HG02588 (cell line): ENCODE measurements at regions not wholly inside any gene's neighbourhood (a gene's known extent, or its start where the extent isn't known, plus 50 kb on each side); places are given as distances from the start of the nearest gene placed in this dataset.
"Not testable (repeated sequence)": the region's sequence is repeated elsewhere in the genome, so short reads cannot be mapped to it uniquely, and the experiment has no call there.

Experiments
- ATAC-seq: cut with Tn5 transposase; IDR thresholded peaks from one replicate; pipeline ENCODE4 v1.9.1; 2021; ENCODE audit warnings: mild to moderate bottlenecking, moderate library complexity; ENCODE audit not compliant: unreplicated experiment

DNA sequence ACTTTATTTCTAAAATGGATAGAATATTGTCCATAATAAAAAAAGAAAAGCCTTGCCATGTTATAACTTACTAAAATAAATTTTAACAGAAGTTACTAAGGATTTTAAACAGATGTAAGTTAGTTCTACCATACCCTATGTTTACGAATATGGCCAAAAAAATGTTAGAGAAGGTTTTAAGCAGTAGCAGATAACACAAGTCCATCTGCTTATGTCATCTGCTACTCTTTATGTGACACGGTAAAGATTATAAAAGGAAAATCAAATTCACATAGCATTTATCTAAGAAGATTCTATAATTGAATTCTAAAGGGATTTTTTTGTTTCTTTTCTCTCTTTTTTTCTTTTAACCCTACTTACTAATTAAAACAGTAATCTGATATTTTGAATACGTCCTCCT, 114.2 kb upstream of the MIR17HG start:
- no peak for ATAC-seq

DNA sequence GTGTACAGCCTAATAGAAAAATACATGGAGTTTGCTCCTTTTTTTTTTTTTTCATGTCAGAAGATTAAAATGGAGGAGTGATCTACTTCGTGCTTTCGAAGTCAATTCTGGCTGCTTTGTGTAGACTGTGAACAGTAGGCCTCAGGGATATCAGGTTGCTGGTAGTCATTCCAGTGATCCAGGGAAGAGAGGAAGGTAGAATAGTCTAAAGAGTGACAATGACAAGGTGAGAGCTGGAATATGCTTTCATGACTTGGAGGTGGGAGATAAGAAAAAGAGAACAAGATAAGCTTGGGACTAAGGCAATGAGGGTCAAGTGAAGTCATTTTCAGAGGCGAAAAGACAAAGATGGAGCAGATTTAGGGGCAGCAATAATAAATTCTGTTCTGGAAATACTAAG, 111.3 kb upstream of the MIR17HG start:
- no peak for ATAC-seq

DNA sequence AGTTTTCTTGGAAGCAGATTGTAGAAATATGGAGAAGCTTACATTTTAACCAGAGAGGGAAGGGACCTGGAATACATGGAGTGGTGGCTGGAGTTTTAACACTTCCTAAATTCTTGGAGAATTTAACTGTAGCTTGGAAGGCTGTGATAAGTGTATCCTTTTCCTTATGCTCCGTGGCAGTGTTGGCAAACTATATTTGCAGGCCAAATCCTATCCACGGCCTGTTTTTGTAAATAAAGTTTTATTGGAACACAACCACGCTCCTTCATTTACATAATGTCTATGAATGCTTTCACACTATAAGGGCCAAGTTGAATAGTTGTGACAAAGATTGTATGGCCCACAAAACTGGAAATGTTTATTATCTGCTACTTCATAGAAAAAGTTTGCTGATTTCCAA, 110.6 kb upstream of the MIR17HG start:
- no peak for ATAC-seq

DNA sequence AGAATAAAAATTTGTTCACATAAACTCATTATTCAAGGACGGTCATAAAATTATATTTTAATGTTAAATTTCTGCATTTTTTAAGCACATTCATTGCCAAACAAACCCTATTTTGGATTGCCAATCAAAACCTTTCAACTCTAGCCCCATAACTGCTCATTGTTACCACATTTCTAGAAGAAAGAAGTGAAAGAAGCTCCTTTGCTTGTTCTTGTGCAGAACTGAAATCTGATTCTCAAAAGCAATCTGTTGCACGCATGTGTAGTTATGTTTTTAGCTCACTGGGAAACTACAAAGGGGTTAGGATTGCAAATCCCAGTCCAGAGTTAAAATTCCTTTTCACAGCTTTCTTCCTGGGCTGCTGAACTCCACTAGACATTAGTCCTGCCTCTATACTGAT, 109.5 kb upstream of the MIR17HG start:
- ATAC-seq = no peak

DNA sequence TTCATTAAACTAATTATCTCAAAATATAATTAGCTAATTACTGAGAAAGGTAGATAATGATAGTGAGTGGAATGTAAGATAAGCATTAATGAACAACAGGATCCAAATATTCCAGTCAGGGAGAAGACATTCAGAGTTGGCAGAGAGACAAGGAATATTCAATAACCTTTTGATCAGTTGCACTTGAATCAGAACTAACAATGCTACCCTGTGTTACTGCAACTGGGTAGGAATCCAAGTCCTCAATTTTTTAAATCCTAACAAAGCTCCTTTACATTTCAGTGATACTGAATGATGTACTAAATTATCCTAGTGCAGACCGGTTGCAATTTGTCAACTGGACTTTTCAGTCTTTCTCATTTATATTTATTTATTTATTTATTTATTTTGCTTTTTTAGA, 107.1 kb upstream of the MIR17HG start:
- ATAC-seq = no peak

DNA sequence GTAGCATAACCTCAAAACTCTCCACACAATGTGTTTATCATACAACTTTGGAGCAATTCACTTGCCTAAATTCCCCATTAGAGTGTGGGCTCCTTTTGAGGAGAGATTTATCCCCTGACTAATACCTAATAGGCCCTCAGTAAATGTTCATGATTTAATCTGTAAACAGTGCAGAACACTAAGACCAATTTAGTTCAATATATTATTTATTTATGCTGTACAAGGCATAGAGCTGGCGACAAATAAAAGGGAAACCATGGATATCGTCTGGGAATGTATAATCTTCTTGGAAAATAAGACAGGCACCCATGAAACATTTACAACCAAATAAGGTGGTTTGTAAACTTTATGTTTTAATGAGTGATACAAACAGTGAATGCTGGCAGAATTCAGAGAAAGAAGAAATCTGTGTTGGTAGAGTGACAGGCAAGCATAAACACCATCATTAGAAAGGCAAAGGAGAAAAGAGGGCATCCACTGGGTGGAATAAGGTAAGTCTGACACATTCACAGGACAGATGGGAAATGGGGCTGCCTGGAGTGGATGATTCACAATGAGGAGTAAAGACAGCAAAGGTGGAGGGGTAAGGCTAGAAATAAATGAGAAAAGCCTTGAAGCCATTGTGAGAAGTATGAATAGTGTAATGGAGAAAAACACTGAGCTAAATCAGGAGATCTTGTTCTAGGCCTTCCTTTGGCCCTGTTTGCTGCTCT, 106.1 kb upstream of the MIR17HG start:
- no peak for ATAC-seq

DNA sequence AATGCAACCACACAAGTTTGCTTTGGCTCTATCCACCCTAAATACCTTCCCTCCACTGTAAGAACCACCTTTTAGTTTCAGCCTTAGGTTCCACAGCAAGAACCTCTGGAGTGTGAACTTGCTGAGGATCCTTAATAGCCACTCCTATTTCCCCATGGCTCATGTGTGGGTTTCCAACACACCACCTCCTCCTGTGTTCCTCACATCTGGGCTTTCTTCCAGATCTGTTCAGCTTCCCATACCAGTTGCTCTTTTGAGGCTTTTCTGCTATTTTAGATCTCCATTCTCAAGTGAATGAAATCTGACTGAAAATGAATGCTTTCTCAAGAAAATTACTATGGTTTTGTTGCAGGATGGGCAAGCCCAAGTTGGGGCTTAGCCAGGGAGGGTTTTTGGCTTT, 104.8 kb upstream of the MIR17HG start:
- no peak for ATAC-seq

DNA sequence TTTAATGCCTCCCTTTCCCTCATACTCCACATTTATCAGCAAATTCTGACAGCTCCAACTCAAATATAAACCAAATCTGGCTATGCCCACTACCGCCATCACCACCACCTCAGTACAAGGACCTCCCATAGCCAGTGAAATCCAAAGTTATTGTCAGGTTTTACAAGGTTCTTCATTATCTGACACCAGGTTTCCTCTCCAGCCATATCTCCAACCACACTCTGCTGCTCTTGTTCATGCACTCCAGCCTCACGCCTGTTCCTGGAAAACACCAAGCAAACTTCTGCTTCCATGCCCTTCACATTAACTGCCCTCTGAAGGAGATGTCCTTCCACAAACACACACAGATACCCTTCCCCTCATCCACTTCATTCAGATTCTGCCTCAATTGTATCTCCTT, 102.2 kb upstream of the MIR17HG start:
- ATAC-seq = no peak

DNA sequence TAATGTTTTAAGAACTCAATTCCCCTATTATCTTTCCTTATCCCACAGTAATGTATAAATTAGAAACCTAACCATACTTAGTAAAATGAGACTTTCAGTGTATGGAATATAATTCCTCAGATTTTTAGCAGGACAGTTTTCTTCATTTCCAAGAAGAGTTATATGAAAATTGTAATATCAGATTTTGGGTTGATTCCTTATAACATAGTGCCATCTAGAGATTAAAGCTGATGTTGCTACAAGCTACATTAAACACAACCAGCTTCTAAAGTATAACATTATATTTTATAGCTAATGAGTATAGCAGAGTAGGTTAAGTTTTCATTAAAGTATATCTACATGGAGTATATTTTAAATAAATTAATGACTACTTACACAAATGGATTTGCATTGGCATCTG, 99.7 kb upstream of the MIR17HG start:
- ATAC-seq = no peak

DNA sequence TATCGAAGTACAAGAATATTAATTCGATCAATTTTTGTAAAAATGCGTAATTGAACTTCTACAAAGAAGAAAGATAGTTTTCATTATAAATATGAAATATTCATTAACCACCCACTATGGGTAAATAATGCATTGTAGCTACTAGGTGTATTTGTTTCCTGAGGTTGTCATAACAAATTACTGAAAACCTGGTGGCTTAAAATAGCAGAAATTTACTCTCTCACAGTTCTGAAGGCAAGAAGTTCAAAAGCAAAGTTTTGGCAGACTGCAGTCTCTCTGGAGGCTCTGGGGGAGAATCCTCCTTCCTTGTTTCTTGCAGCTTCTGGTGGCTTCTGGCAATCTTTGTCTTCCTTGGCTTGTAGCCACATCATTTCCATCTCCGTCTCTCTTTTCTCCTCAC, 99.2 kb upstream of the MIR17HG start:
- no peak for ATAC-seq

DNA sequence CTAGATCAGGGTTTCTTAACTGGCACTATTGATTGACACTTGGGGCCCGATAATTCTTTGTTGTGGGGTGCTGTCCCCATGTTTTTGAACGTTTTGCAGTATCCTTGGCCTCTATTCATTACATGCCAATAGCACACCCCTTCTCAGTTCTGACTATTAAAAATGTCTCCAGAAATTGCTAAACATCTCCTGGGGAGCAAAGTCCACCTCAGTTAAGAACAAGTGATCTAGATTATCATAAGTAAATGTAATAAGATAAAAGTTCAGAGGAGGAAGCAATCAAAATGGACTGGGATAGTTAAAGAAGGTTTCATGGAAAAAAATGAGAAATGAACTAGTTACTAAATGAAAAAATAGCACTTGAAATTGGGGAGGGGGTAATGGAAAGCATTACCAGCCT, 98.1 kb upstream of the MIR17HG start:
- ATAC-seq = no peak

DNA sequence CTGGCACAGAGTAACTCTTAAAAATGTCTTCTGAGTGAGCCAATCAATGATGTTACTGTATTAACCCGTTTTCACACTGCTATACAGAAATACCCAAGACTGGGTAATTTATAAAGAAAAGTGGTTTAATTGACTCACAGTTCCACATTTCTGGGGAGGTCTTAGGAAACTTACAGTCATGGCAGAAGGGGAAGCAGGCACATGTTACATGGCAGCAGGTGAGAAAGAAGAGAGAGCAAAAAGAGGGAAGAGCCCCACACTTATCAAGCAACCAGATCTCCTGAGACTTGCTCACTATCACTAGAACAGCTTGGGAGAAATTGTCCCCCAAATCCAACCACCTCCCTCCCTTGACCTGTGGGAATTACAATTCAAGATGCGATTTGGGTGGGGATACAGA, 97.6 kb upstream of the MIR17HG start:
- no peak for ATAC-seq

DNA sequence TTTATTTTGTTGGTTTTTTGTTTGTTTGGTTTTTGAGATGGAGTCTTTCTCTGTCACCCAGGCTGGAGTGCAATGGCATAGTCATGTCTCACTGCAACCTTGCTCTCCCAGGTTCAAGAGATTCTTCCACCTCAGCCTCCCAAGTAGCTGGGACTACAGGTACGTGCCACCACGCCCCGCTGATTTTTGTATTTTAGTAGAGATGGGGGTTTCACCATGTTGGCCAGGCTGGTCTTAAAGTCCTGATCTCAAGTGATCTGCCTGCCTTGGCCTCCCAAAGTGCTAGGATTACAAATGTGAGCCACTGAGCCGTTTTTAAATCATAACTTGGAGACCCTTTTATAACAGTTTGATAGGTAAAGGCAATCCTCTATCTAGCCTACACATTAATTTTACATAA, 95.9 kb upstream of the MIR17HG start:
- not testable (repeated sequence) for ATAC-seq

DNA sequence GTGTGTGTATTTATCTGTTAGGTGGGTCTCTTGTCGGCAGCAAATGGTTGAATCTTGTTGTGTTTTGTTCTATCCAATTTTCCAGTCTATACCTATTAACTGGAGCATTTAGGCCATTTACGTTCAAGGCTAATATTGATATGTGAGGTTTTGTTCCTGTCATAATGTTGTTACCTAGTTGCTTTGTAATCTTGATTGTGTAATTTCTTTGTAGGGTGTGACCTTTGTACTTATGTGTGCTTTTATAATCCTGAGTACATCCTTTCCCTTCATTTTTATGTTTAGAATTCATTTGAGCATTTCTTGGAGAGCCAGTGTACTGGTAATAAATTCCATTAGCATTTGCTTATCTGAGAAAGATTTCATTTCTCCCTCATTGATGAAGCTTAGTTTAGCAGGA, 83.0 kb upstream of the MIR17HG start:
- ATAC-seq = no peak

DNA sequence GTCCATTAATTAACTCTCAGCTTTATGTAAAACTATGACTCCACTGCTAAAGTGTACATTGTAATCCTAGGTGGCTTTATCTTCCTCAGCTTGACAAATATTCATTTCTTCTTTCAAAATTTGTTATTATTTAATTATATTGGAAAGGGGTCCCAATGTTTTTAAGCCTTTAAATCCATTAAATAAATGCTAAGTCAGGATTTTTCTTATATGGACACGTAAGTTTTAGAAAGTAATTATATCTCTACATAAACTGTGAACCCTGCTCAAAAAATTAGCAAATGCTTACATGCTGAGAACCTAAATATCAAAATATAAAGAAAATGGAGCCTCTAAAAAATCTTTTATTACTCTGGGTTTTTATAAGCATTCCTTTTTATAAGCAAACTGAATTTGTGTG, 78.2 kb upstream of the MIR17HG start:
- ATAC-seq = no peak

DNA sequence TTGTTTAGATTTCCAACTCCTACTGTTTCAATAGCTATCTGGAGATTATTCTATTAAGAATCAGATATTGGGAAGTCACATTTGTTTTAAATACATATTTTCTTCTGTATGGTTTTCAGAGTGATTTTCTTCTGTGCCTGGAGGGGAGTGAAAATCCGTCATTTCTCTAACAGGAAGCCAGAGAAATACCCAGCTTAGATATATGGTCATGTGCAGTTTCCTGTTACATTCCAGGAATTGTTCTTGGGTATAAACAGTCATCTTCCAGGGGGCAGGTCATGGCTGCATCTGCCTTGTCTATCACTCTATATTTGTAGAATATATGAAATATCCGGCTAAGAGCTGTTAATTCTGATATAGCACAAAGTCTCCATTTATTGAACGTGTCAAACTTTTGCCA, 77.5 kb upstream of the MIR17HG start:
- ATAC-seq = no peak

DNA sequence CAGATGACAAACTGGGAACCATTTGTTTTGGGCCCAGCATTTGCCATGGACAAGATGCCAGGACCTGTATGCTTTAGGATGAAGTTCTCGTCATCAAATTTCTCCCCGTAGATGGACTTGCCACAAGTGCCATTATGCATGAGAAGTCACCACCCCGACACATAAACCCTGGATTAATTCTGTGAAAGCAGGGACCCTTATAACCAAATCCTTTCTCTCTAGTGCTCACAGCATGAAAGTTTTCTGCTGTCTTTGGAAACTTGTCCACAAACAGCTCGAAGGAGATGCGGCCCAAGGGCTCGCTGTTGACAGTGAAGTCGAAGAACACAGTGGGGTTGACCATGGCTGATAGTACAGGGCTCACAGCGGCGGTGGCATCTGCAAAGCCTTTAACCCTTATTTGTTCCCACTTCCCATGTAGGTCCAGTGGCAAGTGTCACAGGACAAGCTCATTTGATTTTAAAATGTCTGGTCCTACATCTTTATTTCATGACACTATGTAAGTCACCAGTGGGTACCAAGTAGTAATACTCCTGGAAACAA, 75.2 kb upstream of the MIR17HG start:
- ATAC-seq = no peak

DNA sequence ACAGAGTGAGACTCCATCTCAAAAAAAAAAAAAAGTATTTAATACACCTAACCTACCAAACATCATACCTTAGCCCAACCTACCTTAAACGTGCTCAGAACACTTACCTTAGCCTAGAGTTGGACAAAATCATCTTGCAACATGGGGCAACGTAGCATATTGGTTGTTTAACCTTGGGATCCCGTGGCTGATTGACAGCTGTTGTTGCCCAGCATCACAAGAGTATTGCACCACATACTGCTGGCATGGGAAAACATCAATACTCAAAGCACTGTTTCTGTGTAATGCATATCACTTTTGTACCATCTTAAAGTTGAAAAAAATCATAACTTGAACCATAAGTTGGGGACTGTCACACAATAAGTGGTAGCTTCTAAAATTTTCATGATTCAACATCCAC, 73.8 kb upstream of the MIR17HG start:
- ATAC-seq = no peak

DNA sequence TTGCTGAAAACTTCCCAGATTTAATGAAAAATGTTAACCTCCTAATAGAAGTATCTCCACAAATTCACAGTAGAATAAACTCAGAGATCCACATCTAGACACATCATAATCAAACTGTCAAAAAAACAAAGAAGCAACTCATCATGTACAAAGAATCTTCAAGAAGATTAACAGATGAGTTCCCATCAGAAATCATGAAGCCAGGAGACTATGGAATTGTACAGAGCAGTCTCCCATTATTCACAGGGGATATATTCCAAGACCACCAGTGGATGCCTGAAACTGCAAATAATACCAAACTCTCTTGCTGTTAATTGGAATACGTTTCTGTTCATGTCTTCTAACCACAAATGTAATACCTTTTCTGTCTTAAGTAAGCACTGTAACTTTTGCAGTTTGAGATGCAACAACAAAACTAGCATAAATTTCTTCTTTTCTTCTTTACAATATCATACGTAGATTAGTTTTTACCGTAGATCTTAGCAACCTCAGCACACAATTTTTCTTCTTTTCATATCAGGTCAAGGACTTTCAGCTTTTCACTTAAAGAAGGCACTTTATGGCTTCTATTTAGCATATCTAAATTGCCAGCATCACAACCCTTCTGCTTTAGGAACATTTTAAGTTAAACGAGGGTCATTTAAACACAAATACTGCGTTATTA, 70.3 kb upstream of the MIR17HG start:
- ATAC-seq = no peak

DNA sequence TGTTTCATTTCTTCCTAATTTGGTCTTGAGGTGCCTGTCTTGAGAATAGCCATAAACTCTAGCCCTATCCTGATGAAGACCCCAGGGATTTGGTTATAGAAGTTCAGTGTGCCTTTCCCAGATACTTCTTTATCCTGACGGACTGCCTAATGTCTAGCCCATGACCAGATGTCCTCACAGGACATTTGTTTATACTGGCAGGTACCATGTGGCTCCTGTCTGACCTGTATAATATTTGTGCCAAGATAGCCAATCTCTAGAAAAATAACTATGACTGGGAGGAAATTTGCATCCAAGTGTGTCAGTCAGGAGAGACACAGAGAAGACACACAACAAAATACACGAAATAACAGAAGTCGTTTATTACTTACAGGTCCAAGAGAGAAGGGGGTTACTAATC, 69.2 kb upstream of the MIR17HG start:
- no peak for ATAC-seq

DNA sequence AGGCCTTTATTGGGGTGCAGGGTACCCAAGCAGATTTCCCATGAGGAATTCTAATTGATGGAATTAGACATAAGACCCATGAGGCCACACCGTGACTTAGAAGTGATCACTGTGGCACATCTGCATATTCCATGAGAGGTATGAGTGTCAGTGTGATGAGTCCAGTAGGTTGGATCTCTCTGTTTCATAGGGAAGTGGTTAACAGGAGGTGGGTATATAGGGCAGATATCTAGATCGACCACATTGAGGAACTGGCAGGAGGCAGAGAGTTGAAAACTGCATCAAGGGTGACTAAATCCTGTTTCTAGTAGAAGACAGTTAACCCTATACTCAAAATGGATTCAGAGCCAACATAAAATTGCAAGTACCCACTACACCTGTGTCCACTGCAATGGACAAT, 68.6 kb upstream of the MIR17HG start:
- ATAC-seq = no peak

DNA sequence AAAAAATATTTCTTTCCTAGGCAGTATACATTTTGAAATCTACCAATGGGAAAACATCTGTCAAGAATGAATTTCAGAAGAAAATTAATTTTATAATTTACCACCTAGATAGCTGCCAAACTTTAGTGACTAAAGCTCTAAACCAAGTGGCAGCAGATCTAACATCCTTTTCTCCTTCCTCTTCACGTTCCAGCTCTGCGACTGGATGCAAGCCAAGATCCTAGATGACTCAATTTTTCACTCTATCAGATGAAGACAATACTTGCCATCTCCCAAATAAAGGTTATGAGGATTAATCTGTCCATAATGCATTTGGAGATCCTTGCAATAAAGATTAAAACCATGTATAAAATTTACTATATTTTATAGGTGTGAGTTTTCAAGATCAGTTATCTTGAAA, 66.7 kb upstream of the MIR17HG start:
- no peak for ATAC-seq

DNA sequence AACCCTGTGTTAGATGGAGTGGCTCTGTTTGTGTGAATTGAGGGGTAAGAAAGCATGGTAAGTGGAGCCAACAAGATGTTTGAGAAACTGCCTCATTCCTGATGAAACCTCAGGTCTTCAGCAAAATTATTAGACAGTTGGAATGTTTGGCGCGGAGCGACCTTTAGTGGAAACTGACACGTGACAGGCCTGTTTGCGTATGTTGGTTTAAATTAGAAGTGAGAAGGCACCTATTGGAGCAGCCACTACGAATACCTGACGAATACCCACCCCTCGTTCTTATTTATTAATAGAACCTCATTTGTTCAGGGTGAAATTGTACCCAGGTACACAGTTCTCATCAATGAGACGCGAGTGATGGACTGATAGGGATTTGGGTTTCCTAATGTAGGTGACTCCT, 63.2 kb upstream of the MIR17HG start:
- no peak for ATAC-seq
